SU-DHL-6 (cell line): ENCODE measurements at regions not wholly inside any gene's neighbourhood (a gene's known extent, or its start where the extent isn't known, plus 50 kb on each side); places are given as distances from the start of the nearest gene placed in this dataset.

Experiments
- CTCF ChIP-seq: fragments of 200-600 bp; sonication (generic); IDR thresholded peaks from one replicate; pipeline ENCODE4 v1.5.1; 2017; ENCODE audit warnings: antibody characterized with exemption, mild to moderate bottlenecking, low read length, moderate library complexity; ENCODE audit not compliant: insufficient read depth, poor library complexity, severe bottlenecking
- EZH2phosphoT487 ChIP-seq: fragments of 200-600 bp; sonication (generic), shearing (Covaris generic); conservative IDR thresholded peaks from 2 replicates; pipeline ENCODE4 v1.6.1; 2018; ENCODE audit warnings: mild to moderate bottlenecking, antibody characterized with exemption, low read length, moderate library complexity, mixed read lengths

GRCh38 chr3:110744723-110745122, 326.9 kb upstream of the NECTIN3 start:
- TF ChIP-seq CTCF: no peak
- no peak for TF ChIP-seq EZH2phosphoT487
